Hepatocyte (in vitro differentiated cells): ENCODE measurements at regions not wholly inside any gene's neighbourhood (a gene's known extent, or its start where the extent isn't known, plus 50 kb on each side); places are given as distances from the start of the nearest gene placed in this dataset.

Experiments
- CTCF ChIP-seq: fragments of 200-600 bp; sonication (generic); IDR thresholded peaks from 2 replicates; pipeline ENCODE4 v1.5.1; 2016; ENCODE audit warnings: antibody characterized with exemption, mild to moderate bottlenecking; ENCODE audit not compliant: poor library complexity
- EZH2 ChIP-seq: fragments of 200-600 bp; sonication (generic); IDR thresholded peaks from 2 replicates; pipeline ENCODE4 v1.6.1; 2016; ENCODE audit warnings: antibody characterized with exemption, mild to moderate bottlenecking, borderline replicate concordance
- EZH2phosphoT487 ChIP-seq: fragments of 200-600 bp; sonication (generic); IDR thresholded peaks from one replicate; pipeline ENCODE4 v1.6.1; 2018; ENCODE audit warnings: antibody characterized with exemption, mild to moderate bottlenecking, low read depth, moderate library complexity; ENCODE audit not compliant: unreplicated experiment, severe bottlenecking

- TF ChIP-seq CTCF (no peak), EZH2 (no peak), EZH2phosphoT487 (no peak)
Measured at GRCh38 chr4:123851521-123851920, 454.9 kb downstream of the SPRY1 start.
